Stimulated activated CD4-positive, alpha-beta T cell treated with anti-CD3 and anti-CD28 coated beads, Interleukin-12 subunit alpha, Interleukin-12 subunit beta, amount 100 ng/mL, for 48 hours (primary cell): ENCODE measurements at regions not wholly inside any gene's neighbourhood (a gene's known extent, or its start where the extent isn't known, plus 50 kb on each side); places are given as distances from the start of the nearest gene placed in this dataset.

Experiments used
- DNase-seq, 3 donors: peaks; one replicate each; pipeline ENCODE4 v3.0.0-alpha.2; 2020; ENCODE audit warnings: low read depth in 2 of 3, low spot score in 1 of 3

DNA sequence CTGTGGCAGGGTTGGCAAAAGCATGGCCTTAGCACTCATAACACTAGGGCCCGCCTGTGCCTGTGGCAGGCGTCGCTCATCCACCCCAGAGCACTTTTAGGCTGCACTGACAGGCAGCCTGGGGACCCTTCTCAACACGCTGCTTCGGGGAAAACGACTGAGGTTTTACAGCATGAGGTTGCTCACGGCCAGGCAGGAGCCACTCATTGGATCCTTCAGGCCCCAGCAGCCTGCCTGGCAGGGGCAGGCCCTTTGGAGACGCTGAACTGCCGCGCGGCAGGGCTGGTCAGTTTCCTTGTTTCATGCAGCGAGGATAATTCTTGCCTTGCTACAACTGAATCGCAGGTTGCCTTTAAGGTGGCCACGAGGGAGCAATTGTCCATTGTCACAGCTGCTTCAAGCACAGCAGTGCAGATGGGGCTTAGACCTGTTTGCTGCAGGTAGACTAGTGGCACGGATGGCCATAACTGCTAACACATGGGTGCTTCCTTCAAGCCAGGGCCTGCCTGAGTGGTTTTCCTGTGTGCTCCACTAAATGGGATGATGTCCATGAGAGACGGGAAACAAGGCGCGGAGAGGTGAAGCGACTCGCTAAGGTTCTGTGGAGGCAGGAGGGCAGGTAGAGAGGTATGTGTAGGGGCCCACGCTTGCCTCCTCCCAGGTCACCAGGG lies 49.9 kb upstream of the HS6ST1 start:
- DNase-seq: no peak

- DNase-seq: no peak
These were observed 50.5 kb upstream of the HS6ST1 start for GRCh38 chr2:128369108-128369555.

GRCh38 chr2:128369602-128370467 lies 51.2 kb upstream of the HS6ST1 start:
- no peak for DNase-seq

GRCh38 chr2:128370468-128371247 lies 52.0 kb upstream of the HS6ST1 start:
- no peak for DNase-seq

DNA sequence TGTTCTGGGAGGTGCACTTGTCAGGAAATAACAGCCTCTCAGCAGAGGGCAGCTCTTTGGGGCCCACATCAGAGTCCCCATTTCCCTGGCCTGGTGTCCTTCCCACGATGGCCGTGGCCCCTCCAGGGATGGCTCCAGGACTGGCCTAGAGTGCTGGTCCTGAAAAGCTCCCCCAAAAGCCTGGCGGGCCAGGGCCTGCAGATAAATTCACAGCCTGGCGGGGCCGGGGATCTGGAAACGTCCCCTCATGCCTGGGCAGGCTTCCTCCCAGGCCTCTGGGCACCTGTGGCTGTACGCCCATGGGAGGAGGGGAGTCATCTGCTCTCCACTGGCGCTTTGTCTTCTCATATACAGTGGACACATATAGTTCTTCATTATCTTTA lies 52.6 kb upstream of the HS6ST1 start:
- DNase-seq: no peak

DNA sequence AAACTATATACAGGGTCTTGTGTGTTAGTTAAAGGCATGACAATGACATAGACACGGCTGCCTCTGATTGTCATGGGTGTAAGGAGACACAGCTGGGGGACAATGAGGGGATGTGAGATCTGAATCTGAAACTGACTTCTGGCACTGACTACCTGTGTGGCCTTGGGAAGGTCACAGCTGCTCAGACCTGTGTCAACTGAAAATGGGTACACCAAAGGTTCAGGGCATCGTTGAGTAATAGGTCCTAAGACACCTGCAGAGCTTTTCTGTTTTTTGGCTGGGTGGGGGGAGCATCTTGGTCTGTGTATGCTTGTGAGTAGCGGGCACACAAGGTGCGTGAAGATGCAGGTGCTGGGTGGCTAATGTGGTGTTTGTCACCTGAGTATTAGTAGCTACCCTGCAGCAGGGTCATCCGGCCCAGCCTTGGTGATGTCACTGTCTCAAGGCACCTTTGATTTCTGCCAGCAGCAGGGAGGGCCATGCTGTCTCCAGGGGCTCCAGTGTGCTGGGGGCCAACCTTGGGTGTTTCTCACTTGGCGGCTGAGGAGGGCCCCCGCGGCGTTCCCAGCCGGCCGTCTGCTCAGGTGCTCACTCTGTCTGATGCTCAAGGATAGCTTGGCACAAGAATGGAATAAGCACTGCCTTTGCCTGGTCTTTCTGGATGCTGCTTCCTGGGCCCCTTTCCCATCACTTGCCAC lies 53.1 kb upstream of the HS6ST1 start:
- DNase-seq: no peak

- no peak for DNase-seq
These were observed 54.1 kb upstream of the HS6ST1 start for GRCh38 chr2:128372621-128373341.

- no peak for DNase-seq
These were observed 54.9 kb upstream of the HS6ST1 start for GRCh38 chr2:128373451-128374000.

DNA sequence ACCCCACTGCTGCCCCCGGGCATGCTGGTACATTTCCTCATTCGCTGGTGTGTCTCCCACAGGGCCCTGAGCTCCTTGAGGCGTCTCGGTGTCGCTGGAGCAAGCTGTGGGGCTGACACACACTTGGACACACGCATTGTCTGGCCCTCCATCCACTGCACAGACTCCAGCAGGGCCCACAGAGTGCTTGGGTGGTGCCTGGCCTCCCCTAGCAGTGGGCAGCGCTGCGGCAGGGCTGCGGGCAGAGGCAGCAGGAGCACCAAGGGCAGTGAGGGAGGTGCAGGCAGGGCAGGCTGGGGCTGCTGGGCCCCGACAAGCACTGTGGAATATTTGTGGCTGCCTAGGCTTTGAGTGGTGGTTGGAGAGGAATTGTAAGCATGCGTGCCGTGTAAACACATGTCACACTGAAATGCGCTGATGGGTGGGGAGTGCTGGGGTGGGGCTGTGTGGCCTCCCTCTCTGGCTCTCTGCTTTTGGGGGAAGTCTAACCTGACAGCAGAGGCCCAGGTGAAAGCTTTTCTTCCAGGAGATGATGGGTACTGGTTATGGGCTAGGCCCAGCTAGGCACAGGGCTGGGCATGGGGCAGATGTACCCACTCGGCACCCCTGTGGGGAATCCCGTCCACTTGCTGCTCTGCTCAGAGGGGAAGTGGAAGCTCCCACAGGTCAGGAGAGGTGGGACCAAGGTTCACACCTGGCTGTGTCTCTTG lies 55.5 kb upstream of the HS6ST1 start:
- no peak for DNase-seq

- no peak for DNase-seq
These were observed 56.2 kb upstream of the HS6ST1 start for GRCh38 chr2:128374711-128375413.

DNA sequence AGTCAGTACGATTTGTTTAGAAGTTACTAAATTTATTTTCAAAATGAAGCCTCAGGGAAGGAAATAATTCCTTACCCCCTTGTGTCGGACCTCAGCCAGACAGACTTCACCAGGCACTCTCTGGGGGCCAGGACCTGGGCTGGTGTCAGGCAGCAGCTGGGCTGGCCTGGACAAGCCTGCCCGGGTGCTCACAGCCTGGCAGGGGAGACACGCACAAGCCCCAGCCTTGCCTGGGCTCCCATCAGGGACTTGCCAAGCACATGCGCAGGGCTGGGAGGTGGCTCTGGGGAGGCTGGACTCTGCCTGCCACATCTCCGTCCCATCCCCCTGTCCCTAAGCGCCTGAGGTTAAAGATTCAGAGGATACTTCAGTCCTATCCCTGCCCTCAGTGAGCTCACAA lies 56.8 kb upstream of the HS6ST1 start:
- no peak for DNase-seq

DNA sequence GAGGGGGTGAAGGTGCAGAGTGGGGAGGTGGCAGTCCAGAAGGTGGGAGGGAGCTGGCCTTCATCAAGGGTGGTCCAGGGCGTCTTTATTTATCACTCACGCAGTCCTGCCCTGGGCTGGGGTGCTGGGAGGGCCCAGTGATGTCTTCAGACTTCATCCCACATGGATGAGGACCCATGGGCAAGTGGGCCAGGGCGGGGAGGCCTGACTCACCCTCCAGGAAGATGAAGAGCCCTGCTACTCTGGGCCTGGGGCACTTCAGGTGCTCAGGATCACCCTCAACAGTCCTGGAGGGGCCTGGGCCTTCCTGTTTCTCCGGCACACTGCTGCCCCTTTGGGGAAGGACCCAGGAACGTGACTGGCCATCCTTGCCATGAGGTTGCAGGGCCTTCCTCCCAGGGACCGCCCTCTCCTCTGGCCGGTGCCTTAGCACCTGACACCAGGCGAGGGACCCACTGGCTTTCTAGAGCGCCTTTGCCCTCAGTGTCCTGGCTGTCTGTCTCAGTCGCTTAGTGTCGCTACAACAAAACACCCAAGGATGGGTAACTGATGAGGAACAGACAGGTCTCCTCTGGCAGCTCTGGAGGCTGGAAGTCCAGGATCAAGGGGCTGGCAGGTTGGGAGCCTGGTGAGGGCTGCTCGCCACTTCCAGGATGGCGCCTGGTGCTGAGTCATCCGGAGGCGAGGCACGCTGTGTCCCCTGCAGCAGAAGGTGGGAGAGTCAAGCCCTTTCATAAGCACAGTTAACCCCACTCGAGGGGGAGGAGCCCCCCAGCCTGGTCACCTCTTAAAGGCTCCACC lies 57.8 kb upstream of the HS6ST1 start:
- no peak for DNase-seq

DNA sequence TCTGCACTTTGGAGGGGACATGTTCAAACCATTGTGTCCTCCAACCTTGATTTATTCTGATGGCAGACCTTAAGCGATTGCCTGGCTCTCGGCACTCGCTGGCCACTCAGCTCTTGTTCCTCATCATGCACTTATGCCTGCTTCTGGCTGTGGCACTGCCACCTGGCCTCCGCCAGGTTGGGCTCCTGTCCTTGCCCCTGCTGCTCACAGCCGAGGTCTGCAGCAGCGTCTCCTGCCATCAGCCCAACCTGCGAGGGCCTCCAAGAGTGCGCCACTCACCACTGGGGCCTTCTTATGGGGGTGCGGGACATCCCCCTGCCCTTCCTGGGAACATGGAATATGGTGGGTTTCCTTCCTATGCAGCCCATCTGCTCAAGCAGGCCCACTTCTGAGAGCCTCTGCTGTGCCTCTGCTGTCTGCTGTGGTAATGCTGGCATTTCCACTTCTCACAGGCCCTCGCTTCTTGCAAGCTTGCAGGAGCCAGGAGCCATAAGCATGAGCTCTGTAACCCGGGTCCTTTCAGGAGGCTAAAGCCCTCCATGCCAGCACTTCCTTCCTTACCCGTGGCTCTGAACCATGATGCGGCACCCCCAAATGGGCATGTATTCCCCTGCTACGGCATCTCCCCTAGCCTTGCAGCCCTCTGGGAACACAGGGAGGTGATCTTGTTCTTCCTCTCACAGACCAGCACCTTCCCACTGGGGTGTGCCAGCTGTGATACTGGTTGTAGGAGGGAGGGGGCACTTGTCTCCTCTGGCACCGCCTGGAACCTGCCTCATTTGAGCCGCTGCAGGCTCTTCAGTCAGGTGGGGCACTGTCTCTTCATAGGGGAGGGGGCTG lies 58.6 kb upstream of the HS6ST1 start:
- no peak for DNase-seq

DNA sequence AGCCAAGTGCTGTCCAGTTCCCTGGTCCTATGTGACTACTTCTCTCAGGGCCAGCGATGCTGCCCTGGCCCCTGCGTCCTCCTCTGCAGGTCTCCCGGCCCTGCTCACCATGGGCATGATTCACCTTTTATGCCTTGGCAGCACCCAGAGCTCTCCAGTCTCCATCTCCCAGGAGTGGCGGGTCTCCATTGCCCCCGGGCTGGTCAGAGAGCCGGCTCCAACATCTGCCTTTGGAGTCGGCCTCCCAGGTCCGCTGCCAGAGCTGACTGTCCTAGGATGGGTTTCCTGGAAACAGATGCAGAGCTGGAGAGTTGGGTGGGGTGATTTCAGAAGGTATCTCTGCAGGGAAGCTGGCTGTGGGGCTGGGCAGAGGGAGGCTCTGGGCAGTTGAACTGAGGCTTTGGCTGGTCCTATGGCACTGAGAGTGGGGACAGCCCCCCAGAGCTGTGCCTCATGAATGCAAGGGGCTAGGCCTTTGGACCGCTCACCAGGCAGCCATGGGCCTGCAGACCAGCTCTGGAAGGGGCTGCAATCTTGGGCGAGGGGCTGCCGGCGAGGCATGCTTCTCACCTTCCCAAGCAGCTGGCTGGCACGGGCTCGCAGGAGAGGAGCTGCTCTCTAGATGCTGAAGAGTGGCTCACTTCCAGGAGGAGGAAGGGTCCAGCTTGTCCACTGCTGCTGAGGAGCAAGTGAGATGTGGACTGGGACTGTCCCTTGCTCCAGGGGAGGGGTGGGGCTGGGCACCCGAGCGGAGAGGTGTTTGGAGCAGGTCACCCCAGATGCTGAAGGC lies 59.8 kb upstream of the HS6ST1 start:
- DNase-seq: no peak

- no peak for DNase-seq
These were observed 60.6 kb upstream of the HS6ST1 start for GRCh38 chr2:128379021-128380015.
